Hindlimb muscle (tissue), 1 donor: ENCODE measurements at regions not wholly inside any gene's neighbourhood (a gene's known extent, or its start where the extent isn't known, plus 50 kb on each side); places are given as distances from the start of the nearest gene placed in this dataset.

Source experiments
- DNase-seq: peaks from one replicate; pipeline ENCODE4 v3.0.0-alpha.2; 2013

GRCh38 chr5:8940934-8941333 is 604.9 kb downstream of the SEMA5A start:
- DNase-seq: no peak

- no peak for DNase-seq
Observed at GRCh38 chr5:8943301-8943700, 602.6 kb downstream of the SEMA5A start.

GRCh38 chr5:8944005-8944404 is 601.9 kb downstream of the SEMA5A start:
- no peak for DNase-seq

GRCh38 chr5:8945972-8946371 is 599.9 kb downstream of the SEMA5A start:
- no peak for DNase-seq

- DNase-seq: no peak
Observed at GRCh38 chr5:8949908-8950307, 596.0 kb downstream of the SEMA5A start.

- no peak for DNase-seq
Observed at GRCh38 chr5:8952147-8952546, 593.7 kb downstream of the SEMA5A start.

- no peak for DNase-seq
Observed at GRCh38 chr5:8953016-8953415, 592.9 kb downstream of the SEMA5A start.

- DNase-seq: no peak
Observed at GRCh38 chr5:8953911-8954438, 591.9 kb downstream of the SEMA5A start.

- DNase-seq: no peak
Observed at GRCh38 chr5:8954801-8955200, 591.1 kb downstream of the SEMA5A start.

- DNase-seq: no peak
Observed at GRCh38 chr5:8956659-8957058, 589.2 kb downstream of the SEMA5A start.

GRCh38 chr5:8958602-8959001 is 587.3 kb downstream of the SEMA5A start:
- DNase-seq: no peak

- no peak for DNase-seq
Observed at GRCh38 chr5:8961219-8961618, 584.7 kb downstream of the SEMA5A start.

GRCh38 chr5:8961956-8962355 is 583.9 kb downstream of the SEMA5A start:
- no peak for DNase-seq

GRCh38 chr5:8981016-8981415 is 564.9 kb downstream of the SEMA5A start:
- no peak for DNase-seq

- DNase-seq: no peak
Observed at GRCh38 chr5:8981496-8981895, 564.4 kb downstream of the SEMA5A start.

GRCh38 chr5:8984386-8984785 is 561.5 kb downstream of the SEMA5A start:
- no peak for DNase-seq
